ES-I3 (cell line): ENCODE measurements at regions not wholly inside any gene's neighbourhood (a gene's known extent, or its start where the extent isn't known, plus 50 kb on each side); places are given as distances from the start of the nearest gene placed in this dataset.

Source experiments
- H3K36me3 ChIP-seq: 2 replicates; pipeline ENCODE4 v1.6.1; 2013; ENCODE audit warnings: mild to moderate bottlenecking, low read length, control low read depth, moderate library complexity; ENCODE audit not compliant: insufficient read depth
- H3K4me1 ChIP-seq: 2 replicates; pipeline ENCODE4 v1.6.1; 2013; ENCODE audit warnings: mild to moderate bottlenecking, control low read depth, low read length; ENCODE audit not compliant: insufficient read depth
- H3K9ac ChIP-seq: 2 replicates; pipeline ENCODE4 v1.6.1; 2013; ENCODE audit warnings: low read depth, mild to moderate bottlenecking, low read length, moderate library complexity
- H3K9me3 ChIP-seq: 2 replicates; pipeline ENCODE4 v1.6.1; 2013; ENCODE audit warnings: mild to moderate bottlenecking, low read length, moderate library complexity; ENCODE audit not compliant: control insufficient read depth, insufficient read depth

- no peaks in the 10 kb centered on the region for H3K36me3 ChIP-seq
- H3K4me1 ChIP-seq, result peaks cover 20% of the 10 kb centered on the region
- no peak overlapping the region for H3K9ac ChIP-seq
- H3K9me3 ChIP-seq, result no peaks in the 10 kb centered on the region
Observed at GRCh38 chr18:28706397-28706796, 529.5 kb upstream of the CDH2 start.

DNA sequence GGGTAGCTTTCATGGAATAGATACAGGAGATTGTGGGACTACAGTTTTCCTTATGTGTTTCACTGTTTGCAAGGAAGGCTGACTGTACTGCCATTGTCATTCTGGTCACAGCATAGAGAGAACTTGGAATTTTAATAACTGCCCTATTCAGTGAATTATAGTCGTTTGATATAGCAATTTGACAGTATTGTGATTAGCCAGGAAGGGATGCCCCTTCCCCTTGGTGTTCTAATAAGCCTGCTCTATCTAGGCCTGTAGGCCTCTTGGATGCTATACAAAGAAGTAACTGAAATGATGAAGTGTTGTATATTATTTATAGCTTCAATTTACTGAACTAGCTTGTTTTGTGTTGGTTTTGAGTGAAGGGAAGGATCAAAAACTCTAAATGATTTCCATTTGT, 528.6 kb upstream of the CDH2 start:
- H3K4me1 ChIP-seq, result peaks cover 12% of the 10 kb centered on the region
- H3K9ac ChIP-seq, result no peak overlapping the region
- H3K9me3 ChIP-seq, result no peaks in the 10 kb centered on the region
- no peaks in the 10 kb centered on the region for H3K36me3 ChIP-seq

- H3K9me3 ChIP-seq, result no peaks in the 10 kb centered on the region
- H3K4me1 ChIP-seq, result peaks cover 26% of the 10 kb centered on the region
- no peaks in the 10 kb centered on the region for H3K36me3 ChIP-seq
- no peak overlapping the region for H3K9ac ChIP-seq
Observed at GRCh38 chr18:28692337-28692736, 515.4 kb upstream of the CDH2 start.

DNA sequence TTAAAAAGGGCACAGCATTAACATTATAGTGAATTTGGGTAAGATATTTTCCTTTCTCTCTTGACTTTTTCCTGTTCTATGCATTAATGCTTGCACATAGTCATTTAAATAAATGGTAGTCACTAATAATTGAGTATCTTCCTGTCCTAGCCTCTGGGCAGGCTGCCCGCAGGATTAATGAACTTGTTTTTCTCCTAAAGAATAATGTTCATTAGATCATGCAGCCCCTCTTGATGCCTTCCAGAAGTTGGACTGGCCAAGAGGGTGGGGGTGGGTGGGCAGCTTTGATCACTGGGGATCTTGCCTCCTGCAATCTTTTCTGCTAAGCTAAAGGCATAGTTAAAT, 514.5 kb upstream of the CDH2 start:
- Histone ChIP-seq H3K4me1 (peaks cover 26% of the 10 kb centered on the region), H3K9me3 (no peaks in the 10 kb centered on the region), H3K9ac (no peak overlapping the region), H3K36me3 (no peaks in the 10 kb centered on the region)

DNA sequence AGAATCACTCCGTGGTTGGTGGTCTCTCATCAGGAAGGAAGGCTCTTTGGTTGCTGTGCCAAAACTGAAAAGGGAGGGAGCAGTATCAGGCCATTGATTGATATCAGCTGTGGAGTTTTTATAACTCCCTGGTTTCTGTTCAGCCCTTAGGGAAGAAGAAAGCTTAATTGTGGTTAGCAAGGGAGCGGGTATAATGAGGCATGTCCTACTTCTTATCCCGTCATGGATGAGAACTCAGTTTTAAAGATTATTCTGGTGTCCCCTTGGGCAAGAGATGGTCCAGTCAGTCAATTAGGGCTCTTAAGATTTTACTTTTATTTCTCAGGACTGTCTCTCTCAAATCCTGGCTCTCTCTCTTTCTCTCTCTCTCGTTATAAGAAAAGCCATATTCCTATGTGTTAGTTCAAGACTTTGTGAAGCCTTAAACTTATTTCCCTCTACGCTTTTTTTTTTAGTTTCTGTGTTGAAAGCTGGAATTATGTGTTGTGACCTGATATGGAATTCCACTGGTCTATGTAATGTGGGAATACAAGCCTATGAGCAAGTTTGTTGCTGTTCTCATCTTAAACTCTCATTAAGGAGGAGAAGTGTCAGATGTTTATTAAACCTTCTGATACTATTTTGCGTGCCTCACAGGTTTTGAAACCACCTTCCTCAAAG, 514.0 kb upstream of the CDH2 start:
- H3K4me1 ChIP-seq, result peaks cover 26% of the 10 kb centered on the region
- no peaks in the 10 kb centered on the region for H3K36me3 ChIP-seq
- no peak overlapping the region for H3K9ac ChIP-seq
- no peaks in the 10 kb centered on the region for H3K9me3 ChIP-seq

DNA sequence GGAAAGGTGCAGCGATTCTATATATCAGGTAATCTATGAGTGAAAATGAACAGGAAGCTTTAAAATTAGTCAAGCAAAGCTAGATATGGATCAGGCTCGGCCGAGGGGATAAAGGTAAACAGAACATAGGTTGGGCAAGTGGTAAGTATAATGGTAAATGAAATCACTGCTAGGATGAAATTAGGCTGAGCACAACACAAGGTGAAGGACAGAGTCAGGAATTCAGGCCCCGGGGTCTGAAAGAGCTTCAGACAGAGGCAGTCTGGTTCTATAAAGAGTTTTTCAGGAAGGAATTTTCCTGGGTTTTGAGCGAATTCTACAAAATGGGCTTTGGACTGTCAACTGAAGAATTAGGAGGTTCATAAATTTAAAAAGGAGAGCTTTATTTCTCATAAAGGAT, 513.2 kb upstream of the CDH2 start:
- no peaks in the 10 kb centered on the region for H3K9me3 ChIP-seq
- no peak overlapping the region for H3K9ac ChIP-seq
- H3K4me1 ChIP-seq, result peaks cover 26% of the 10 kb centered on the region
- no peaks in the 10 kb centered on the region for H3K36me3 ChIP-seq

DNA sequence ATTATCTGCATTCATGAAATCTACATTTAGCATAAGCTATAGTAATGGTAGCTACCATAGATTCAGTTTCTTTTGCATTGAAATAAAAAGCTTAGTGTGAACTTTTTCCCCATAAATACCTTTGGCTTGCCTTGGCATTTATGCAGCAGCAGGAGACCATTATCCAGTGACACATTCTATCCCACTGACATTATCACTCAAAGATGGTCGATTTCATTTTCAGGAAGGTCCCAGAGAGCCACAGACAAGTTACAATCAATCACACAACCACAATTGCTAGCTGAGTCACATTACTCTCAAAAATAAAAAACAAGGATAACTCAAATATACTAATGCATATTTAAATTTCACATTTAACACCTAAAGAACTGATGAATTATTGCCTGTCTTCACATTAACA, 512.7 kb upstream of the CDH2 start:
- no peaks in the 10 kb centered on the region for H3K9me3 ChIP-seq
- H3K4me1 ChIP-seq, result peaks cover 26% of the 10 kb centered on the region
- H3K9ac ChIP-seq, result no peak overlapping the region
- H3K36me3 ChIP-seq, result no peaks in the 10 kb centered on the region

DNA sequence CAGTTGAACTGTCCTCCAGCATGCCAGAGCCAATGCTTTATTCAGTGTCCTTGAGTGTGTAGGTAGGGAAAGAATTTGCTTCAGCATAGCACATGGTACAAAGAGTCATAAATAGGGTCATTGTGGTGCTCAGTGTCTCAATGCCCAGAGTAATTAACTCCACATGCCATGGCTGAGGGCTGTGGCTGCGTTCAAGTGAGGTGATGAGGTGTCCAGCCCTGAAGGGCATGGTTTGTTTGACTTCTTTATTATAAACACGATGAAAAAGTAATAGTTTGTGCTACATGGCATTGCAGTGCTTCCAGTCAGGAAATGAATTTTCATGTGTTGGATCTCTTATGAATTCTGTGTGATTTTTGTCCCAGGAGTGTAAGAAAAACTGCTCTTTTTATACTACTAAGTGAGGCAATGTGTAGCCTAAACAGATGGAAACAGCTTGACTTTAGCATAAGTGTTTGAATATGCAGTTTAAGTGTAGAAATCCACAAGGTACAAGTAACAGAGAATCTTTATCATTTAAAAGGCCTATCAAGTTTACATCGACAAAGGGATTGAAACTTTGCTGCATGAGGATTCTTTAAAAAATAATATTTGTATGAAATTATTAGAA, 507.9 kb upstream of the CDH2 start:
- Histone ChIP-seq H3K9ac (no peak overlapping the region), H3K9me3 (no peaks in the 10 kb centered on the region), H3K36me3 (no peaks in the 10 kb centered on the region), H3K4me1 (peaks cover 9% of the 10 kb centered on the region)

GRCh38 chr18:28682912-28683311, 506.0 kb upstream of the CDH2 start:
- Histone ChIP-seq H3K4me1 (no peaks in the 10 kb centered on the region; the same call in 1 of the 2 replicates), H3K9ac (no peak overlapping the region), H3K9me3 (no peaks in the 10 kb centered on the region), H3K36me3 (no peaks in the 10 kb centered on the region)

DNA sequence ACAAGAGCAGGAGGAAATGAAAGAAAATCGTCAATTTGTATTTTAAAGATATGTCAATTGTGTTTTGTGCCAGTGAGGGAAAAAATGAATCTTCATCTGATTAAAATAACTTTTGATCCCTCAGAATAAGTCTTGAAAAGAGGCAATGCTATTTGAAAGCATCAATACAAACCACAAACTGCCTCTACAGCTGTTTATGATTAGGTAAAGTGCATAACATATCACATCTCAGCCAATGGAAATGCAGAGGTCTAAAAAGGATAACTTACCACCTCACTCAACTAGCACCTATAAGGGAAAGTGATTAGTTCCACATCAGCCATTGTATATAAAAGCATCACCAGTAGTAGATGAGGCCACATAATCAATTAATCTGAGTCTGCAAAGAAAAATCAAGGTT, 492.2 kb upstream of the CDH2 start:
- Histone ChIP-seq H3K9ac (no peak overlapping the region), H3K4me1 (no peaks in the 10 kb centered on the region), H3K36me3 (no peaks in the 10 kb centered on the region), H3K9me3 (no peaks in the 10 kb centered on the region)

GRCh38 chr18:28666216-28666615, 489.3 kb upstream of the CDH2 start:
- H3K9me3 ChIP-seq, result no peaks in the 10 kb centered on the region
- H3K9ac ChIP-seq, result no peak overlapping the region
- no peaks in the 10 kb centered on the region for H3K4me1 ChIP-seq
- H3K36me3 ChIP-seq, result no peaks in the 10 kb centered on the region

DNA sequence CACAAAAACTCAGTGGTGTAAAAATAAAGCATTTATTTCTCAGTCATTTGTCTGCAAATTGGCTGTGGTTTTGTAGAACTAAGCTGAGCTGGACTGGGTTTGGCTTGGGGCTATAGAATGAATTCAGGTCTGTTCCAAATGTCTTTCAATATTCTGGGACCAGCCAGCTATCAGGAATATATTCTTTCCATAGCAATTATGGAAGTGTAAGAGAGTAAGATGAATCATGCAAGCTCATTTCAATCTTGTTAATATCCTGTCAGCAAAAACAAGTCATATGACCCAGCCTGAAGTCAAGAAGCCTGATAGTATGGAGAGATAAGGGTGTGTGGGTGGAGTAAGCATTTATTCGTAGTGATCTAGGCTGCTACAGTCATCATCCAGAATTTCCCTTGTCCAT, 481.0 kb upstream of the CDH2 start:
- no peaks in the 10 kb centered on the region for H3K4me1 ChIP-seq
- no peak overlapping the region for H3K9ac ChIP-seq

GRCh38 chr18:28652654-28653053, 475.7 kb upstream of the CDH2 start:
- no peak overlapping the region for H3K9ac ChIP-seq
- H3K9me3 ChIP-seq, result no peaks in the 10 kb centered on the region; the same call in 1 of the 2 replicates
- no peaks in the 10 kb centered on the region for H3K36me3 ChIP-seq
- H3K4me1 ChIP-seq, result no peaks in the 10 kb centered on the region

More for the DNA sequence above, 481.0 kb upstream of the CDH2 start:
- Histone ChIP-seq H3K9me3 (no peaks in the 10 kb centered on the region), H3K36me3 (no peaks in the 10 kb centered on the region)

DNA sequence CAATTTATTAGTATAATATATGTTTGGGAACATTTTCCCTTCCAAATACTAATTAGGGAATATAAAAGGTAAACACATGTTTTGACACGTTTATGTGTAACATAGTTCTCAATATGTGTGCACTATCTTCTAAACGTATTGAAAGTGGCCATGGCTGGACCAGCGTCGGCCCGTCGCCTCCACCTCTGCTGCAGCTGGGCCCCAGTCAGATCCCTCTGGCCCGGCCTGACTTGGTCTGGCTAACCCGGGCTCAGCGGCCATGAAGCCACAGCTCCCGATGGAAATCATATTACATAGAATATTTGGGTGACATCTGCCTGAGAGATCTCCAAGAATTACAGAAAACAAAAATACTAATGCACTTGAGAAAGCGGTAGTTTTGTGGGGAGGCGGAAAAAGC, 474.4 kb upstream of the CDH2 start:
- H3K36me3 ChIP-seq, result no peaks in the 10 kb centered on the region
- no peak overlapping the region for H3K9ac ChIP-seq
- H3K4me1 ChIP-seq, result no peaks in the 10 kb centered on the region
- no peaks in the 10 kb centered on the region; the same call in 1 of the 2 replicates for H3K9me3 ChIP-seq

DNA sequence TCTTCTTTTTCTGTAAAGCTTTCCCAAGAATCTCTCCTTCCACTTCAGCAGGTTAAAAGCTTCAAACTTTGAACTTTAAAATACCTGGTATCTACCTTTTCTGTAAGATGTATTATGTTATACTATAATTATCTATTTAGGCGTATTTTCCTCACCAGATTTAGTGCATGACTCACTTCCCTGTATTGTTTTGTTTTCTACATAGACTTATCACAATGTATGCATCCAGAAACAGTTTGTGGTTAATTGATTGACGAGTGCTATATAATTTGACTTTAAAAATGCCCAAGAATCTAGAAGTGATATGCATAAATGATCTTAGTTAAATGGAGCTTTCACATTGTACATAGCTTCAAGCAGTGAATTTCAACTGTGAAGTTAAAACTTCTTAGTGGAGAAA, 473.9 kb upstream of the CDH2 start:
- H3K9me3 ChIP-seq, result no peaks in the 10 kb centered on the region; the same call in 1 of the 2 replicates
- no peaks in the 10 kb centered on the region for H3K36me3 ChIP-seq

More for the DNA sequence above, 473.9 kb upstream of the CDH2 start:
- Histone ChIP-seq H3K4me1 (no peaks in the 10 kb centered on the region), H3K9ac (no peak overlapping the region)
